IPS DF 6.9 (cell line): ENCODE measurements at regions not wholly inside any gene's neighbourhood (a gene's known extent, or its start where the extent isn't known, plus 50 kb on each side); places are given as distances from the start of the nearest gene placed in this dataset.

ENCODE experiments used
- DNase-seq: peaks from one replicate; pipeline ENCODE4 v3.0.0-alpha.2; 2013; ENCODE audit warnings: low read depth, low spot score
- H3K27ac ChIP-seq: one replicate; pipeline ENCODE4 v1.5.1; 2013; ENCODE audit warnings: low read length, control low read depth
- H3K27me3 ChIP-seq: 2 replicates; pipeline ENCODE4 v1.6.1; 2013; ENCODE audit warnings: mild to moderate bottlenecking, low read length; ENCODE audit not compliant: control insufficient read depth, insufficient read depth
- H3K36me3 ChIP-seq: 2 replicates; pipeline ENCODE4 v1.6.1; 2013; ENCODE audit warnings: low read length; ENCODE audit not compliant: control insufficient read depth, insufficient read depth
- H3K4me1 ChIP-seq: 2 replicates; pipeline ENCODE4 v1.6.1; 2013; ENCODE audit warnings: low read length; ENCODE audit not compliant: control insufficient read depth, insufficient read depth
- H3K4me3 ChIP-seq: 2 replicates; pipeline ENCODE4 v1.5.1; 2013; ENCODE audit warnings: mild to moderate bottlenecking, low read length
- H3K9me3 ChIP-seq: 2 replicates; pipeline ENCODE4 v1.6.1; 2013; ENCODE audit warnings: low read length, inconsistent platforms; ENCODE audit not compliant: control insufficient read depth, insufficient read depth
- WGBS: extraction: QIAGEN DNeasy Blood & Tissue Kit; methylation state at CpG from one replicate; pipeline ENCODE4 v1.1.7; 2013; ENCODE audit warnings: mixed read lengths, missing lambda C conversion rate; ENCODE audit not compliant: insufficient read length, insufficient coverage; 5-methylcytosine and 5-hydroxymethylcytosine counted together

DNA sequence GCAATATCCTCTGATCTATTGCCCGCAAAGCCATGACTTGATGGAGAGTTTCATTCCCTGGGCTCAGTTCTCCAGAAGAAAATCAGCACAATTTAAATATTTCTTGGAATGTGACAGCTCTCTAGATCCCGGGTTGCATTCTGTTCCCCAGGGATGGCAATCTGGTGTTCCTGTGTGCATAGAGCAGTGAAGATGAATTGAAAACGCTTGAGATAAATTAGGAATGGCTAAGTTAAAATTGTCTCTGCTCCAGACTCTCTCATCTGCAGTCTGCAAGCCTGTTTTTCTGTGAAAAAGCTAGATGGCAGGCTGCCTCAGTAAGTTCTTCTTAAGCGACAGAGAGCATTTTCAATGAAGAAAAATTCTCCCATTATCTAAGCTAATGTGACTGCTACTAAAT lies 582.5 kb upstream of the MGAT4C start:
- no peak for DNase-seq
- Histone ChIP-seq H3K27ac (no peak overlapping the region), H3K9me3 (no peaks in the 10 kb centered on the region), H3K27me3 (no peaks in the 10 kb centered on the region), H3K4me1 (no peaks in the 10 kb centered on the region; the same call in 1 of the 2 replicates), H3K4me3 (no peak overlapping the region), H3K36me3 (no peaks in the 10 kb centered on the region)
- WGBS, result no CpG with 5 or more reads among the region's 4 CpGs

DNA sequence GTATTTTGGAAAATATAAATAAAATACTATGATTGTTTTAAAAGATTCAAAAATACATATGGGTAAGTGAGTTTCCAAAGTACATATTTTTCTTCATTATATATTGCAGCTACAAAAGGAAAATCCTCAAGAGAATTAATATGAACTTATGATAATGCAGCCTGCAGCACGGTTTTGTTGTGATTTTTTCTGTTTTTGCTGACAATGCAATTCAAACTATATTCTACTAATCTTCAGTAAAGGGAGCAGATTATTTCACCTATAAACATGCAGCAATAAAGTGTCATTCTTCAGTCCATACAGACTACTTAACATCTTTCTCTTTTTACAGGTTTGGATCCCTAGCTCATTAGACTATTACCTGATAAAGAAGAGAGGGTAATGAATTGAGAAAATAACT lies 582.1 kb upstream of the MGAT4C start:
- WGBS, result no CpG with 5 or more reads among the region's 1 CpG
- Histone ChIP-seq H3K9me3 (no peaks in the 10 kb centered on the region), H3K4me3 (no peak overlapping the region), H3K36me3 (no peaks in the 10 kb centered on the region), H3K27me3 (no peaks in the 10 kb centered on the region), H3K27ac (no peak overlapping the region), H3K4me1 (no peaks in the 10 kb centered on the region; the same call in 1 of the 2 replicates)
- DNase-seq, result no peak

DNA sequence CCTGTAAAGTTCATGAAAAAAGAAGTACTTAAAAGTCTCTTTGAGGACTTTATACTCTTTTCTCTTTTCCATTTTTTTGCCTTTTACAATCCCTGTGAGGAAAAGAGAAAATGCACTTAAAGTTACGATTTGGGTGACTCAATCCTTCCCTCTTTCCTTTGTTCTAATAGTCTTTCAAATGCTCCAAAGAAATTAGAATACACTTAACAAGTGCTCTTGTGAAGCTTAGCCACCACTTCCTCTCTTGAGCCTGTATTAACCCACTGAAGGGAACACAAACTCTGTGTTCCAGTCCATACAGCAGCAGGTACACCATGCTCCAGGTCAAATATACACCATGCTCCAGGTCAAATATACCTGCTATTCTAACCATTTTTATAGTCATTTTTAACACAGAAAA lies 581.1 kb upstream of the MGAT4C start:
- no peak overlapping the region for H3K27ac ChIP-seq
- H3K36me3 ChIP-seq, result no peaks in the 10 kb centered on the region
- H3K27me3 ChIP-seq, result no peaks in the 10 kb centered on the region
- no peak for DNase-seq
- H3K9me3 ChIP-seq, result no peaks in the 10 kb centered on the region
- no peaks in the 10 kb centered on the region; the same call in 1 of the 2 replicates for H3K4me1 ChIP-seq
- no peak overlapping the region for H3K4me3 ChIP-seq
- no CpG with 5 or more reads among the region's 1 CpG for WGBS

DNA sequence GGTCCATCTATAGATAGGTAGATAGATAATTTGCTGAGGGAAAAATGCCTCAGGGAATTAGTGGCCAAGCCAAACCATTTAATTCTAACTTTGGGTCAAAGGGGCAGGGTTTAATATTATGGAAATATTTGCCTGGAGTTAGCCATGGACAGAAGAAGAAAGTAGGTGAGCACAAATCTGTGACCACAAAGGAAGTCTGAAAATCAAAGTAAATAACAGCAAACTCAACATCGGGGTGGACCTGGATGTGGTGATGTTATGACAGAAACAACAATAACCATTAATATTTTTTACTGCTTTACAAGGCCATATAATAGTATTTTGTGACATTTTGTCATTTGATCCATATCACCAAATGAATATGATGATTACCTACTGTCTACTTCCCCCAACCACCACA lies 578.0 kb upstream of the MGAT4C start:
- Histone ChIP-seq H3K9me3 (no peaks in the 10 kb centered on the region), H3K27ac (no peak overlapping the region), H3K4me3 (no peak overlapping the region), H3K27me3 (no peaks in the 10 kb centered on the region), H3K4me1 (no peaks in the 10 kb centered on the region; the same call in 1 of the 2 replicates), H3K36me3 (no peaks in the 10 kb centered on the region)
- no peak for DNase-seq
- no CpG with 5 or more reads among the region's 1 CpG for WGBS

DNA sequence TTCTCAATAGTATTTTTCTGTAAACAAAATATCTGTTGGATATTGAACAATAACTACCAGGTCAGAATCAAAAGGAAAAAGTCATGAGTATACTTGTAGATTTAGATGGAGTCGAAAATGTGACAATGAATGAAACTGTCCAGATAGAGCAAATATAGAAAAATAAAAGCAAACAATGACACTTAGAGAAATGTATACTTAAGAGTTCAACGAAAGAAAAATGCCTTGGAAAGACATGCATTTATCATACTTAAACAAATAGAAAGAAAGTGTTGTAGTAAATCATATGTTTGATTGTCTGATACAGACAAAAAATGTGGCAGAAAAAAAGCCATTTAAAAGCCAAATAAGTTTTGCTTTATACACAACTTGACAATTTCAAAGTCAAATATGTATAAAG lies 571.2 kb upstream of the MGAT4C start:
- no CpG with 5 or more reads among the region's 2 CpGs for WGBS
- Histone ChIP-seq H3K9me3 (no peaks in the 10 kb centered on the region), H3K4me3 (no peak overlapping the region), H3K36me3 (no peaks in the 10 kb centered on the region), H3K4me1 (no peaks in the 10 kb centered on the region), H3K27ac (no peak overlapping the region), H3K27me3 (no peaks in the 10 kb centered on the region)
- no peak for DNase-seq

DNA sequence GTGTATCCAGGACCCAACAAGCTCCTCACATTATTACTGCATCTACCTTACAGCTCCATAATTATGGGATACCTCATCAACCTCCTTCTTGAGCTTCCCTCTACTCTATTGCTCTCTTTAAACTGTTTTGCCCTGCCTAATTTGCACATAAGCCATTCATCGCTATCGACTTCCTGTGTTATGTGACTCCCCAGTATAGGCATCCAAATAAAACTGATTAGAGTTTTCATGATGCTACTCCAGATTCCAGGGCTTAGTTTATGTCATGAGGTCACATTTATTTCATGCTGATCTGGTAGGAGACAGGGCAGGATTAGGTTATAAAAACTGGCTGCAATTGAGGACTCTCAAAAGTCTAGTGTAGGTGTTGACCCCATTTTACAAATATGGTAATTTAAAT lies 569.9 kb upstream of the MGAT4C start:
- Histone ChIP-seq H3K4me1 (no peaks in the 10 kb centered on the region), H3K27ac (no peak overlapping the region), H3K36me3 (no peaks in the 10 kb centered on the region), H3K27me3 (no peaks in the 10 kb centered on the region), H3K4me3 (no peak overlapping the region), H3K9me3 (no peaks in the 10 kb centered on the region)
- no CpG with 5 or more reads among the region's 2 CpGs for WGBS
- no peak for DNase-seq

DNA sequence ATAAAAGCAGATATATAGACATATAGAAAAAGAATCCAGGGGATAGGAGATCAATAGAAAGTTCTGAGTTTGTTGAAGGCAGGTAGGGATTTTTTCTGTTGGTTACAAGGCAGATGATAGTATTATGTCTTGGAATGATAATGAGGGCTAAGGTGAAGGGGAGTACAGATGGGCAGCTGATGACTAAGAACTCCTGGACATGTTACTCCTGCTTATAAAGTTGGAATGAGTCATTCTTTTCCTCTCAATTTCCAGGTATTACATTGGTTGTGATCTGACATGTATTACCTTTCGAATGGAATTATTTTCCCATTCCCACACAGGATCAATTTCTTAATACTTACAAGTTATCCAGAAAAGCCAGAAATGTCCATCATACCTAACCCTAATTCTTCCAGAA lies 545.2 kb upstream of the MGAT4C start:
- Histone ChIP-seq H3K27me3 (no peaks in the 10 kb centered on the region), H3K4me3 (no peak overlapping the region), H3K9me3 (no peaks in the 10 kb centered on the region), H3K4me1 (no peaks in the 10 kb centered on the region), H3K27ac (no peak overlapping the region), H3K36me3 (no peaks in the 10 kb centered on the region)
- no CpG with 5 or more reads among the region's 1 CpG for WGBS
- DNase-seq, result no peak

DNA sequence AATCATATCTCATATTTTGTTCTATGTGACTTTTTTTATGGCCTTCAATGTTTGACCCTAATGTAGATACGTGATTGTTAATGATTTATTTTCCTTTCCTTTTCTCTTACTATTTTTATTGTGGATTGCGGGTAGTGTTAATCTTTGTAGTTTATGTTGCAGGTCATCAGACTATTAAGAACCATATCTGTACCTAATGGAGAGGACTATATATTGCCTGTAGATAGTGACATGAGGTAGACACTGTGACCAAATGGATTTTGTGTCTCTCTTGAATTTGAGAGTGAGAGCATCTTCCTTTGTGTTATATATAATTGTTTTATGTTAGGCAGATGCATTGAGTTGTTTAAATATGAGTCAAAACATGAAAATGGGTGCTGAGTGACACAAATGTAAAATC lies 543.4 kb upstream of the MGAT4C start:
- H3K27me3 ChIP-seq, result no peaks in the 10 kb centered on the region

DNA sequence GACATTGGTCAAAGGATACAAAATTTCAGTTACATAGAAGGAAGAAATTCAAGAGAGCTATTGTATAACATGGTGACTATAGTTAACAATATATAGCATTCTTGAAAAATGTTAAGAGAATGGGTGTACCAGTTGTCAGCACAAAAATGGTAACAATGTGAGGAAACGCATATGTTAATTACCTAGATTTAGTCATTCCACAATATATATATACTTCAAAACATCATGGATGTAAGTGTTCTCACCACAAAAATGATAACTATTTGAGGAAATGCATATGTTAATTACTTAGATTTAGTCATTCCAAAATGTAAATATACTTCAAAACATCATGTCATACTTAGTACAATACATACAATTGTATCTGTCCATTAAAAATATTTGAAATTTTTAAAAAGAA lies 540.4 kb upstream of the MGAT4C start:
- no peaks in the 10 kb centered on the region for H3K36me3 ChIP-seq
- no CpG with 5 or more reads among the region's 1 CpG for WGBS
- no peaks in the 10 kb centered on the region for H3K27me3 ChIP-seq
- no peaks in the 10 kb centered on the region for H3K9me3 ChIP-seq
- H3K4me3 ChIP-seq, result no peak overlapping the region
- no peaks in the 10 kb centered on the region for H3K4me1 ChIP-seq
- DNase-seq, result no peak
- H3K27ac ChIP-seq, result no peak overlapping the region

More for the DNA sequence above, 543.4 kb upstream of the MGAT4C start:
- Histone ChIP-seq H3K27ac (no peak overlapping the region), H3K4me3 (no peak overlapping the region), H3K9me3 (no peaks in the 10 kb centered on the region), H3K4me1 (no peaks in the 10 kb centered on the region), H3K36me3 (no peaks in the 10 kb centered on the region)
- no CpG with 5 or more reads among the region's 2 CpGs for WGBS
- DNase-seq, result no peak

DNA sequence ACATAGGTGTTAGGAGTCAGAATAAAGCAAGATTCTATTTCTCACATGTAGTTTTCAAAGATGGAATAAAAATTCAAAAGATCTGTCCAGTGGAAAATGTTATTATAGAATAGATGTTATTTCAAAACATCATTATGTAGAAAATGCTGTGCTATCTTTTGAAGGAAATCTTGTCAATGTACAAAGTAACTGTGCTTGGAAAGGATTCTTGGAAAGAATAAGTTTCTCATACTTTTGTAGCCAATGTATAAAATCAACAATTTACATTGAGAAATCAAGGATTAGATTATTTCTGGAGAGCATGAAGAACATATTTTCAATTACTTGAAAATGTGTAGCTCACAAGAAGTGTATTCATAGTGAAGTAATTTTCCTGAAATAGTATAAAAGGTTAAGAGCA lies 532.5 kb upstream of the MGAT4C start:
- H3K4me3 ChIP-seq, result no peak overlapping the region
- DNase-seq, result no peak
- no peaks in the 10 kb centered on the region for H3K27me3 ChIP-seq

DNA sequence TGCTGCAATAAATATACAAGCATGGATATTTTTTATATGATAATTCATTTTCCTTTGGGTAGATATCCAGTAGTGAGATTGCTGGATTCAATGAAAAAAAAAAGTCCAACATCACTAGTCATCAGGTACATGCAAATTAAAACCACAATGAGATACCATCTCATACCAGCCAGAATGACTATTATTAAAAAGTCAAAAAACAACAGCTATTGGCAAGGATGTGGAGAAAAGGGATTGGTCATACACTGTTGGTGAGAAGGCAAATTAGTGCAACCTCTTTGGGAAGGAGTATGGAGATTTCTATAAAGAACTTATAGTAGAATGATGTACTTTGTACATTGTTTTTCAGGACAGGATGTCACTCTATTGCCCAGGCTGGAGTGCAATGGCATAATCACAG lies 531.2 kb upstream of the MGAT4C start:
- H3K27ac ChIP-seq, result no peak overlapping the region
- H3K27me3 ChIP-seq, result no peaks in the 10 kb centered on the region
- no peaks in the 10 kb centered on the region for H3K4me1 ChIP-seq
- no peaks in the 10 kb centered on the region for H3K9me3 ChIP-seq
- H3K4me3 ChIP-seq, result no peak overlapping the region
- H3K36me3 ChIP-seq, result no peaks in the 10 kb centered on the region
- DNase-seq, result no peak

More for the DNA sequence above, 532.5 kb upstream of the MGAT4C start:
- Histone ChIP-seq H3K36me3 (no peaks in the 10 kb centered on the region), H3K27ac (no peak overlapping the region), H3K9me3 (no peaks in the 10 kb centered on the region), H3K4me1 (no peaks in the 10 kb centered on the region)
